Colonic mucosa (tissue), 4 donors: ENCODE measurements at regions not wholly inside any gene's neighbourhood (a gene's known extent, or its start where the extent isn't known, plus 50 kb on each side); places are given as distances from the start of the nearest gene placed in this dataset.

Experiments used
- DNase-seq: peaks from one replicate; pipeline ENCODE4 v3.0.0-alpha.2; 2020
- H3K27ac ChIP-seq: fragments of 200-600 bp; one replicate; pipeline ENCODE4 v1.8.0; 2021
- H3K27me3 ChIP-seq: fragments of 200-600 bp; one replicate; pipeline ENCODE4 v1.8.0; 2021
- H3K36me3 ChIP-seq: fragments of 200-600 bp; one replicate; pipeline ENCODE4 v1.8.0; 2021
- H3K4me1 ChIP-seq: fragments of 200-600 bp; one replicate; pipeline ENCODE4 v1.8.0; 2021; ENCODE audit warnings: mild to moderate bottlenecking
- H3K4me3 ChIP-seq: fragments of 200-600 bp; one replicate; pipeline ENCODE4 v1.8.0; 2021
- H3K9ac ChIP-seq, 2 donors: one replicate each; pipeline ENCODE4 v1.7.0; 2013; ENCODE audit warnings: control low read depth in 2 of 2, low read depth in 2 of 2, low read length in 2 of 2
- H3K9me3 ChIP-seq: fragments of 200-600 bp; one replicate; pipeline ENCODE4 v1.8.0; 2021
- CTCF ChIP-seq: fragments of 200-600 bp; IDR thresholded peaks from one replicate; pipeline ENCODE4 v1.8.0; 2022; ENCODE audit warnings: antibody characterized with exemption, mild to moderate bottlenecking
- intact Hi-C: fragments of 100-400 bp; cut with DNase I; formaldehyde crosslinking; loops from one replicate; pipeline ENCODE4 v1.14.1; 2022
- donor health status: healthy.
- donor health status: DM: no; HTN: no; CAD: no.
- donor health status: DM: no; HTN: no; CAD: no.

GRCh38 chr12:124726596-124727263, 136.9 kb downstream of the SCARB1 start:
- TF ChIP-seq CTCF, result no peak
- Histone ChIP-seq H3K4me1 (no peaks in the 10 kb centered on the region), H3K27ac (no peak overlapping the region), H3K36me3 (no peaks in the 10 kb centered on the region), H3K27me3 (no peaks in the 10 kb centered on the region), H3K9ac (peak overlapping the region in 1 of 2 donors; percentile 29), H3K4me3 (no peak overlapping the region), H3K9me3 (no peaks in the 10 kb centered on the region)
- intact Hi-C loops, result no loop called here
- DNase-seq, result no peak

- no peaks in the 10 kb centered on the region for H3K4me1 ChIP-seq
- H3K36me3 ChIP-seq, result no peaks in the 10 kb centered on the region
- no peaks in the 10 kb centered on the region for H3K9me3 ChIP-seq
- intact Hi-C loops, result no loop called here
- H3K27ac ChIP-seq, result no peak overlapping the region
- DNase-seq, result no peak
- no peaks in the 10 kb centered on the region for H3K27me3 ChIP-seq
- TF ChIP-seq CTCF, result no peak
- no peak overlapping the region for H3K4me3 ChIP-seq
- H3K9ac ChIP-seq, result no peak overlapping the region
Observed at GRCh38 chr12:124725597-124726237, 137.9 kb downstream of the SCARB1 start.

- intact Hi-C loops, result no loop called here
- Histone ChIP-seq H3K27ac (no peak overlapping the region), H3K9ac (no peak overlapping the region), H3K27me3 (no peaks in the 10 kb centered on the region), H3K9me3 (no peaks in the 10 kb centered on the region), H3K36me3 (no peaks in the 10 kb centered on the region), H3K4me3 (no peak overlapping the region), H3K4me1 (no peaks in the 10 kb centered on the region)
- DNase-seq, result no peak
- TF ChIP-seq CTCF, result no peak
Observed at GRCh38 chr12:124725099-124725498, 138.6 kb downstream of the SCARB1 start.

- TF ChIP-seq CTCF, result no peak
- H3K9me3 ChIP-seq, result no peaks in the 10 kb centered on the region
- DNase-seq, result no peak
- H3K4me3 ChIP-seq, result no peak overlapping the region
- H3K36me3 ChIP-seq, result no peaks in the 10 kb centered on the region
- H3K27me3 ChIP-seq, result no peaks in the 10 kb centered on the region
- intact Hi-C loops, result no loop called here
- no peak overlapping the region for H3K9ac ChIP-seq
- H3K27ac ChIP-seq, result no peak overlapping the region
- H3K4me1 ChIP-seq, result no peaks in the 10 kb centered on the region
Observed at GRCh38 chr12:124722878-124723277, 140.8 kb downstream of the SCARB1 start.

- no peaks in the 10 kb centered on the region for H3K36me3 ChIP-seq
- H3K27me3 ChIP-seq, result no peaks in the 10 kb centered on the region
- intact Hi-C loops, result no loop called here
- no peak for DNase-seq
- TF ChIP-seq CTCF, result no peak
- no peak overlapping the region for H3K27ac ChIP-seq
- H3K4me3 ChIP-seq, result no peak overlapping the region
- no peaks in the 10 kb centered on the region for H3K9me3 ChIP-seq
- H3K4me1 ChIP-seq, result no peaks in the 10 kb centered on the region
- H3K9ac ChIP-seq, result no peak overlapping the region
Observed at GRCh38 chr12:124721501-124722162, 142.0 kb downstream of the SCARB1 start.
